ENCODE measurements at regions not wholly inside any gene's neighbourhood (a gene's known extent, or its start where the extent isn't known, plus 50 kb on each side); places are given as distances from the start of the nearest gene placed in this dataset.

DNA sequence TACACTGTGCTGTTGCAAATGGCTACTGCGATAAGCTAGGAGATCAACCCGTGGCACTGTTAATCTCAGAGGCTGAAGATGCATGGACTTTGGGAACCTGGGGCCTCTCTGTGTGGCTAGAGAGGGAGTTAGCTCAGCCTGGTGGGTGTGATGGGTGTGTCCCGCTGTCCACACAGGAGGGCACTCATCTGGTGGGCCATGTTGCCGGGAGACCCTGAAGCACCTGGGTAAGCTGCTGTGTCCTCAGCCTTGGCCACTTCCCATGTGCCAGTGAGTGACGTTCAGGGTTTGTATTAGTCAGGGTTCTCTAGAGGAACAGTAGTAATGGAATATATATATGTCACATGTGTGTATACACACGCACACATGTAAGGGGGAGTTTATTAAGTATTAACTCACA is 132.7 kb downstream of the ERMARD start:
- H3K27me3 ChIP-seq (replicated peaks in 1 of 4; ENCODE audit: control insufficient read depth in 3 of 4, extremely low read depth in 1 of 4, insufficient read depth in 3 of 4, low read length in 3 of 4): no peaks in the 10 kb centered on the region; a peak in 3 of 7 replicates
- H3K18ac ChIP-seq (ENCODE audit: extremely low read depth, low read length): no peak overlapping the region
- no peak overlapping the region for H2BK120ac ChIP-seq (replicated peaks; ENCODE audit: low read depth, low read length)
- H3K23me2 ChIP-seq (ENCODE audit: low read depth, low read length): peaks cover 2% of the 10 kb centered on the region; the same call in 1 of the 2 replicates
- POLR2A ChIA-PET (ENCODE audit: partially characterized antibody): no interaction called here
- WGBS, 2 experiments (ENCODE audit: extremely low coverage in 1 of 2, insufficient coverage in 1 of 2, insufficient read length in 1 of 2, insufficient replicate concordance in 2 of 2, low coverage in 1 of 2, low lambda C conversion rate in 2 of 2, missing lambda C conversion rate in 1 of 2): 93% methylated on average over 6 of the region's 6 CpGs; no CpG with 5 or more reads in 1 of the 2 experiments
- no peak overlapping the region for H3K56ac ChIP-seq (replicated peaks; ENCODE audit: insufficient read length, low read depth, low read length)
- H3K4me2 ChIP-seq (ENCODE audit: insufficient read depth in 1 of 2, low read depth in 2 of 2, low read length in 2 of 2): no peak overlapping the region
- FAIRE-seq (no peak), DNase-seq (ENCODE audit: low read depth in 1 of 2, low spot score in 2 of 2) (peak in 1 of 2 experiments; percentile 4)
- H2BK15ac ChIP-seq (ENCODE audit: low read length): no peak overlapping the region
- no peak overlapping the region for H2BK5ac ChIP-seq (ENCODE audit: low read depth, low read length)
- H4K20me1 ChIP-seq (replicated peaks in 1 of 2; ENCODE audit: control insufficient read depth in 1 of 2, insufficient read depth in 2 of 2, low read length in 2 of 2): no peaks in the 10 kb centered on the region
- H3K4me1 ChIP-seq (replicated peaks in 1 of 4; ENCODE audit: control insufficient read depth in 3 of 4, insufficient read depth in 4 of 4, low read length in 3 of 4): no peaks in the 10 kb centered on the region
- no peak overlapping the region for H3K9ac ChIP-seq (replicated peaks in 1 of 4; ENCODE audit: extremely low read depth in 1 of 4, low read depth in 3 of 4, low read length in 3 of 4)
- no peaks in the 10 kb centered on the region for H3K79me1 ChIP-seq (ENCODE audit: low read depth, low read length)
- H4K5ac ChIP-seq (ENCODE audit: insufficient read length, low read depth, low read length): no peak overlapping the region
- TF ChIP-seq CHD2 (IDR thresholded peaks at IDR 0.05; ENCODE audit: low read length): no peak
- TF ChIP-seq RAD21 (IDR thresholded peaks at IDR 0.05 in 1 of 2, conservative IDR thresholded peaks at IDR 0.05 in 1 of 2; ENCODE audit: low read depth in 2 of 2, low read length in 2 of 2): no peak
- no peak for TF ChIP-seq SIX5 (IDR thresholded peaks at IDR 0.05; ENCODE audit: low read depth, low read length)
- no peak for TF ChIP-seq RXRA (IDR thresholded peaks at IDR 0.05; ENCODE audit: insufficient read depth, low read depth, low read length)
- no peak for TF ChIP-seq SRF (IDR thresholded peaks at IDR 0.05; ENCODE audit: low read depth, low read length)
- no peak for TF ChIP-seq SIRT6 (IDR thresholded peaks at IDR 0.05; ENCODE audit: low read length)
- TF ChIP-seq SP1 (IDR thresholded peaks at IDR 0.05; ENCODE audit: low read depth, low read length): no peak
- no peak for TF ChIP-seq JUN (IDR thresholded peaks at IDR 0.05; ENCODE audit: low read depth, low read length)
- TF ChIP-seq ZNF274 (IDR thresholded peaks at IDR 0.05; ENCODE audit: borderline replicate concordance, extremely low read depth, low read length): no peak
- TF ChIP-seq KDM5A (IDR thresholded peaks at IDR 0.05; ENCODE audit: low read length): no peak
- TF ChIP-seq KDM1A (IDR thresholded peaks at IDR 0.05; ENCODE audit: borderline replicate concordance, low read length): no peak
- no peak overlapping the region for H2AFZ ChIP-seq (ENCODE audit: low read length)
- H4K8ac ChIP-seq (ENCODE audit: extremely low read depth, insufficient read depth, low read length): no peak overlapping the region
- no peak overlapping the region for H3K27ac ChIP-seq (ENCODE audit: low read depth, low read length)
- CTCF ChIA-PET (ENCODE audit: partially characterized antibody): interaction anchor here (0.6 to 1.8 kb wide), 3 partner anchors 15 to 94 kb away, joined by 3 to 6 read pairs (median 3); no protein-coding TSS in a partner anchor
- no peak overlapping the region for H3K4ac ChIP-seq (replicated peaks; ENCODE audit: insufficient read length, low read depth, low read length)
- H3K79me2 ChIP-seq (ENCODE audit: control insufficient read depth in 1 of 2, insufficient read depth in 2 of 2, low read length in 2 of 2): no peaks in the 10 kb centered on the region
- H3K14ac ChIP-seq (ENCODE audit: insufficient read length): no peak overlapping the region
- no peak overlapping the region for H2BK20ac ChIP-seq (ENCODE audit: low read length)
- H3K4me3 ChIP-seq (ENCODE audit: extremely low read depth in 1 of 4, insufficient read depth in 2 of 4, low read depth in 3 of 4, low read length in 4 of 4): no peak overlapping the region
- no peak overlapping the region for H2AK5ac ChIP-seq (ENCODE audit: low read depth, low read length)
- H4K91ac ChIP-seq (replicated peaks; ENCODE audit: insufficient read length, low read length): no peak overlapping the region
- no peak overlapping the region for H2BK12ac ChIP-seq (ENCODE audit: low read depth, low read length)
- H3K36me3 ChIP-seq (ENCODE audit: control insufficient read depth in 2 of 4, insufficient read depth in 4 of 4, low read length in 3 of 4): no peaks in the 10 kb centered on the region
- peaks cover 0 to 3% of the 10 kb centered on the region in 2 experiments; a peak in 1 of 4 replicates for H3K9me3 ChIP-seq (ENCODE audit: insufficient read depth in 2 of 2, low read depth in 1 of 2, low read length in 1 of 2)
- no peak overlapping the region for H3K23ac ChIP-seq (ENCODE audit: insufficient read length)

All from H1 (cell line).